ENCODE measurements at regions not wholly inside any gene's neighbourhood (a gene's known extent, or its start where the extent isn't known, plus 50 kb on each side); places are given as distances from the start of the nearest gene placed in this dataset.

GRCh38 chr16:65600046-65600445 is 478.2 kb upstream of the CDH11 start:
- DNase-seq (ENCODE audit: extremely low spot score in 2 of 2) = no peak
- no peaks in the 10 kb centered on the region for H3K36me3 ChIP-seq
- H3K27ac ChIP-seq = no peak overlapping the region
- no peaks in the 10 kb centered on the region for H3K27me3 ChIP-seq
- no peak overlapping the region for H3K4me3 ChIP-seq
- no peaks in the 10 kb centered on the region for H3K4me1 ChIP-seq
- no peaks in the 10 kb centered on the region for H3K9me3 ChIP-seq
- intact Hi-C loops (cut with DNase I) = no loop called here
- TF ChIP-seq POLR2A (IDR thresholded peaks at IDR 0.05) (no peak), POLR2AphosphoS5 (IDR thresholded peaks at IDR 0.05; ENCODE audit: insufficient read depth in 1 of 2, low read depth in 1 of 2) (no peak), CTCF (IDR thresholded peaks at IDR 0.05) (no peak)

GRCh38 chr16:65598621-65599020 is 476.8 kb upstream of the CDH11 start:
- Histone ChIP-seq H3K36me3 (no peaks in the 10 kb centered on the region), H3K4me3 (no peak overlapping the region), H3K27me3 (no peaks in the 10 kb centered on the region), H3K4me1 (no peaks in the 10 kb centered on the region), H3K9me3 (no peaks in the 10 kb centered on the region), H3K27ac (no peak overlapping the region)
- no peak for DNase-seq (ENCODE audit: extremely low spot score in 2 of 2)
- intact Hi-C loops (cut with DNase I) = no loop called here
- TF ChIP-seq POLR2A (IDR thresholded peaks at IDR 0.05) (no peak), CTCF (IDR thresholded peaks at IDR 0.05) (no peak), POLR2AphosphoS5 (IDR thresholded peaks at IDR 0.05; ENCODE audit: insufficient read depth in 1 of 2, low read depth in 1 of 2) (no peak)

GRCh38 chr16:65583498-65583897 is 461.6 kb upstream of the CDH11 start:
- H3K9me3 ChIP-seq = no peaks in the 10 kb centered on the region
- H3K4me1 ChIP-seq = no peaks in the 10 kb centered on the region
- H3K4me3 ChIP-seq = no peak overlapping the region
- H3K27me3 ChIP-seq = no peaks in the 10 kb centered on the region
- intact Hi-C loops (cut with DNase I) = no loop called here
- DNase-seq (ENCODE audit: extremely low spot score in 2 of 2) = no peak
- no peak for TF ChIP-seq POLR2AphosphoS5 (IDR thresholded peaks at IDR 0.05; ENCODE audit: insufficient read depth in 1 of 2, low read depth in 1 of 2)
- TF ChIP-seq POLR2A (IDR thresholded peaks at IDR 0.05) = no peak
- TF ChIP-seq CTCF (IDR thresholded peaks at IDR 0.05) = no peak
- H3K36me3 ChIP-seq = no peaks in the 10 kb centered on the region
- no peak overlapping the region for H3K27ac ChIP-seq

GRCh38 chr16:65579050-65579449 is 457.2 kb upstream of the CDH11 start:
- H3K9me3 ChIP-seq = no peaks in the 10 kb centered on the region
- no peaks in the 10 kb centered on the region for H3K36me3 ChIP-seq
- H3K27ac ChIP-seq = no peak overlapping the region
- no peak overlapping the region for H3K4me3 ChIP-seq
- intact Hi-C loops (cut with DNase I) = no loop called here
- H3K4me1 ChIP-seq = no peaks in the 10 kb centered on the region
- no peak for DNase-seq (ENCODE audit: extremely low spot score in 2 of 2)
- TF ChIP-seq POLR2AphosphoS5 (IDR thresholded peaks at IDR 0.05; ENCODE audit: insufficient read depth in 1 of 2, low read depth in 1 of 2) (no peak), CTCF (IDR thresholded peaks at IDR 0.05) (no peak), POLR2A (IDR thresholded peaks at IDR 0.05) (no peak)
- no peaks in the 10 kb centered on the region for H3K27me3 ChIP-seq

- H3K36me3 ChIP-seq = no peaks in the 10 kb centered on the region
- no peak overlapping the region for H3K4me3 ChIP-seq
- no peaks in the 10 kb centered on the region for H3K27me3 ChIP-seq
- no peaks in the 10 kb centered on the region for H3K9me3 ChIP-seq
- TF ChIP-seq POLR2AphosphoS5 (IDR thresholded peaks at IDR 0.05; ENCODE audit: insufficient read depth in 1 of 2, low read depth in 1 of 2) = no peak
- TF ChIP-seq POLR2A (IDR thresholded peaks at IDR 0.05) = no peak
- no peak for TF ChIP-seq CTCF (IDR thresholded peaks at IDR 0.05)
- intact Hi-C loops (cut with DNase I) = no loop called here
- no peak for DNase-seq (ENCODE audit: extremely low spot score in 2 of 2)
- H3K4me1 ChIP-seq = no peaks in the 10 kb centered on the region
- no peak overlapping the region for H3K27ac ChIP-seq
Measured at GRCh38 chr16:65576631-65577030, 454.8 kb upstream of the CDH11 start.
